Karpas-422 (cell line): ENCODE measurements at regions not wholly inside any gene's neighbourhood (a gene's known extent, or its start where the extent isn't known, plus 50 kb on each side); places are given as distances from the start of the nearest gene placed in this dataset.
"Not testable (repeated sequence)": the region's sequence is repeated elsewhere in the genome, so short reads cannot be mapped to it uniquely, and the experiment has no call there.

Experiments used
- DNase-seq: peaks from one replicate; pipeline ENCODE4 v3.0.0-alpha.2; 2015
- H2AFZ ChIP-seq: fragments of 200-600 bp; sonication (generic); 2 replicates; pipeline ENCODE4 v1.6.1; 2014; ENCODE audit warnings: antibody characterized with exemption, low read length, mixed read lengths
- H3K27ac ChIP-seq: fragments of 200-600 bp; sonication (generic); 2 replicates; pipeline ENCODE4 v1.5.1; 2014; ENCODE audit warnings: mild to moderate bottlenecking, low read length, moderate library complexity
- H3K27me3 ChIP-seq: fragments of 200-600 bp; sonication (generic); 2 replicates; pipeline ENCODE4 v1.6.1; 2014; ENCODE audit warnings: low read length, mixed read lengths
- H3K36me3 ChIP-seq: fragments of 200-600 bp; sonication (generic); 2 replicates; pipeline ENCODE4 v1.6.1; 2014; ENCODE audit warnings: low read length, mixed read lengths; ENCODE audit not compliant: insufficient read depth
- H3K4me1 ChIP-seq: fragments of 200-600 bp; sonication (generic); 2 replicates; pipeline ENCODE4 v1.6.1; 2014; ENCODE audit warnings: mild to moderate bottlenecking, low read length, mixed read lengths
- H3K4me2 ChIP-seq: fragments of 200-600 bp; sonication (generic); 2 replicates; pipeline ENCODE4 v1.6.1; 2014; ENCODE audit warnings: low read length, low read depth, mild to moderate bottlenecking; ENCODE audit not compliant: poor library complexity, severe bottlenecking
- H3K4me3 ChIP-seq: fragments of 200-600 bp; sonication (generic); 2 replicates; pipeline ENCODE4 v1.5.1; 2014; ENCODE audit warnings: mild to moderate bottlenecking, antibody characterized with exemption, low read length, mixed read lengths
- H3K79me2 ChIP-seq: fragments of 200-600 bp; sonication (generic); 2 replicates; pipeline ENCODE4 v1.6.1; 2014; ENCODE audit warnings: mild to moderate bottlenecking, low read length, mixed read lengths
- H3K9ac ChIP-seq: fragments of 200-600 bp; sonication (generic); 2 replicates; pipeline ENCODE4 v1.6.0; 2014; ENCODE audit warnings: low read length
- H3K9me2 ChIP-seq: fragments of 200-600 bp; sonication (generic), shearing (Covaris generic); replicated peaks from 2 replicates; pipeline ENCODE4 v1.6.0; 2014; ENCODE audit warnings: mild to moderate bottlenecking, low read length, moderate library complexity; ENCODE audit not compliant: insufficient read depth
- H3K9me3 ChIP-seq: fragments of 300-700, 200-600 bp; sonication (generic); 2 replicates; pipeline ENCODE4 v1.6.1; 2014; ENCODE audit warnings: low read length, mixed read lengths
- H4K20me1 ChIP-seq: fragments of 200-600 bp; sonication (generic); 2 replicates; pipeline ENCODE4 v1.6.1; 2014; ENCODE audit warnings: mild to moderate bottlenecking, antibody characterized with exemption, low read length, low read depth; ENCODE audit not compliant: insufficient read depth

DNA sequence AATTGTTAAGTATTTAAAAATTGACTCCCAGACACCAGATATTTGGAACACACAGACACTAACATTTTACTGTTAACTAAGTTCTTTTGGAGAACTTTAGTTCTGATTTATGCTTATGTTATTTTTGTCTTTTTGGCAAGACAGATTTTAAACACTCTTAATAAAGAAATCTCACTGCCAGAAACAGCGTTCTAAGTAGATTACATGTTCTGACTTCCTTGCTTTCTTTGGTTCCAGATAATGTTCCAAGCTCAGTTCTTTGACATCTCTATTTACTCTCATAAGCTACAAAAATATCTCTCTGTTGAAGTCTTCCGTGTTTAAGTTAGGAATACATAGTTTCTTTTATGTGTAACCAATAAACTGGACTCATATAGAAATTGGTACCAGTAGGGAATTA lies 1699.6 kb downstream of the OTOL1 start:
- Histone ChIP-seq H4K20me1 (no peaks in the 10 kb centered on the region), H3K4me1 (no peaks in the 10 kb centered on the region), H3K9me2 (no peaks in the 10 kb centered on the region), H2AFZ (no peak overlapping the region), H3K9ac (no peak overlapping the region), H3K79me2 (no peaks in the 10 kb centered on the region), H3K27ac (no peak overlapping the region), H3K9me3 (peaks cover 22% of the 10 kb centered on the region), H3K4me3 (no peak overlapping the region), H3K27me3 (no peaks in the 10 kb centered on the region), H3K36me3 (no peaks in the 10 kb centered on the region), H3K4me2 (no peak overlapping the region)
- no peak for DNase-seq

DNA sequence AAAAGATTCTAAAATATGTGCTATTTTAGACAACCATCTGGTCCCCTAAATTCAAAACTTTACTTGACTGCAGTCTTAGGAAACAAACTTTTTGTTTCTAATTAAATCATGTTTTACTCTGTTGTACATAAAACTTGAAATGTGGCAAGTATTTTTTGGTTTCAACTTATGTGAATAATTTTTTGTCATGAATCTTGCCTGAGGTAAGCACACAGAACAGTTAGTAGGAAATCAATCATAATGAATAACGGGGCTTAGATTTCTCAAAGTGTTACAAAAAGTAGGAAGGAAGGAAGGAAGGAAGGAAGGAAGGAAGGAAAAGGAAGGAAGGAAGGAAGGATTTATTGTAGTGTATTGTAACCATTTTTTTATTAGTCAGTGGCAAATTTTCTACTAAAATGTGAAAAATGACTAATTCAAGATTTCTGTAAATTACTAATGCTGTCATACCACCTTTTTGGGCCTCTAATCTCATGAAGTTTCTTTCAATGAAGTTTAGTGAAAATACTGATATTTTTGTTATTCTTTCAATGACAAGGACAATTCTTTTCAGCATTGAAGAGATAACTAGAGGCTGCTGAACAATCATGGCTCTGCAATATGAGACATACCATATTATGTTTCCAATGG lies 1689.2 kb downstream of the OTOL1 start:
- no peaks in the 10 kb centered on the region for H3K27me3 ChIP-seq
- H4K20me1 ChIP-seq = no peaks in the 10 kb centered on the region
- no peaks in the 10 kb centered on the region for H3K4me1 ChIP-seq
- H3K79me2 ChIP-seq = no peaks in the 10 kb centered on the region
- peaks cover 45% of the 10 kb centered on the region for H3K9me3 ChIP-seq
- no peak for DNase-seq
- no peak overlapping the region for H3K4me3 ChIP-seq
- H3K4me2 ChIP-seq = no peak overlapping the region
- H2AFZ ChIP-seq = no peak overlapping the region
- no peak overlapping the region for H3K27ac ChIP-seq
- no peaks in the 10 kb centered on the region for H3K36me3 ChIP-seq
- H3K9me2 ChIP-seq = no peaks in the 10 kb centered on the region
- no peak overlapping the region for H3K9ac ChIP-seq

DNA sequence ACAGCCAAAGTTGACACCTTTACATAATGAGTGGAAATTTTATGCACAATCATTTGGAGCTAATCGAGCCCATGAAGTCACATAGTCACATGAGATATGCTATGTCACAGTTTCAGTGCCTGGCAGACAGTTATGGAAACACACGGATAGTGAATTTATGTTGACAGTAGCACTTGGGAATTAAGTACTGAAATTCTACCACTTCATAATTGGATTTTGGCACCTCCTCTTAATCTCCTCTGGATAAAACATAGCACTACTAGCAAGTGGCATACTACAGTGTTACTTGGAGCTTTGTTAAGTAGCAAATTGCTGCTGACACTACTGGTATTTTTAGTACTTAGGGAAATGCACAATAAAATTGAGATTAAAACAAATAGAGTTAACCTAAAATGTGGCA lies 1679.4 kb downstream of the OTOL1 start:
- Histone ChIP-seq H3K9me2 (no peaks in the 10 kb centered on the region), H3K79me2 (no peaks in the 10 kb centered on the region), H2AFZ (no peak overlapping the region), H3K4me3 (no peak overlapping the region), H3K27ac (no peak overlapping the region), H3K9ac (no peak overlapping the region), H4K20me1 (no peaks in the 10 kb centered on the region), H3K4me1 (no peaks in the 10 kb centered on the region), H3K4me2 (no peak overlapping the region), H3K36me3 (no peaks in the 10 kb centered on the region), H3K9me3 (peaks cover 28% of the 10 kb centered on the region), H3K27me3 (no peaks in the 10 kb centered on the region)
- DNase-seq = no peak

DNA sequence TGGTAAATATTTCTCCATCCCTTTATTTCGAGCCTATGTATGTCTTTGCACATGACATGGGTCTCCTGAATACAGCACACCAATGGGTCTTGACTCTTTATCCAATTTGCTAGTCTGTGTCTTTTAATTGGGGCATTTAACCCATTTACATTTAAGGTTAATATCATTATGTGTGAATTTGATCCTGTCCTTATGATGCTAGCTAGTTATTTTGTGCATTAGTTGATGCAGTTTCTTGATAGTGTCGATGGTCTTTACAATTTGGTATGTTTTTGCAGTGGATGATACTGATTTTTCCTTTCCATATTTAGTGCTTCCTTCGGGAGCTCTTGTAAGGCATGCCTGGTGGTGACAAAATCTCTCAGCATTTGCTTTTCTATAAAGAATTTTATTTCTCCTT lies 1675.9 kb downstream of the OTOL1 start:
- H3K9me3 ChIP-seq = peaks cover 28% of the 10 kb centered on the region
- H4K20me1 ChIP-seq, H3K36me3 ChIP-seq, H3K9ac ChIP-seq, H3K79me2 ChIP-seq, DNase-seq, H3K4me3 ChIP-seq, H3K4me2 ChIP-seq, H3K27ac ChIP-seq, H2AFZ ChIP-seq, H3K9me2 ChIP-seq, H3K27me3 ChIP-seq, H3K4me1 ChIP-seq: not testable (repeated sequence)

DNA sequence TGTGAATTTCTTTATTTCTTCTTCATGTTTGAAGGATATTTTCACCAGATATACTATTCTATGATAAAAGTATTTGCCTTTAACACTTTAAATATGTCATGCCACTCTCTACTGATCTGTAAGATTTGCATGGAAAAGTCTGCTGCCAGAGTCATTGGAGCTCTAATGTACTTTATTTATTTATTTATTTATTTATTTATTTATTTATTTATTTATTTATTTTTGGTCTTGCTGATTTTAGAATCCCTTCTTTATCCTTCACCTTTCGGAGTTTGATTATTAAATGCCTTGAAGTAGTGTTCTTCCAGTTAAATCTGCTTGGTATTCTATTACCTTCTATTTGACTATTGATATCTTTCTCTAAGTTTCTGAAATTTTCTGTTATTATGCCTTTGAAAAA lies 1669.6 kb downstream of the OTOL1 start:
- Histone ChIP-seq H3K4me2 (no peak overlapping the region), H3K9me2 (no peaks in the 10 kb centered on the region), H3K4me3 (no peak overlapping the region), H3K27ac (no peak overlapping the region), H3K36me3 (no peaks in the 10 kb centered on the region), H3K9me3 (peaks cover 23% of the 10 kb centered on the region), H3K27me3 (no peaks in the 10 kb centered on the region), H3K4me1 (no peaks in the 10 kb centered on the region), H3K79me2 (no peaks in the 10 kb centered on the region), H4K20me1 (no peaks in the 10 kb centered on the region), H2AFZ (no peak overlapping the region), H3K9ac (no peak overlapping the region)
- DNase-seq = no peak

DNA sequence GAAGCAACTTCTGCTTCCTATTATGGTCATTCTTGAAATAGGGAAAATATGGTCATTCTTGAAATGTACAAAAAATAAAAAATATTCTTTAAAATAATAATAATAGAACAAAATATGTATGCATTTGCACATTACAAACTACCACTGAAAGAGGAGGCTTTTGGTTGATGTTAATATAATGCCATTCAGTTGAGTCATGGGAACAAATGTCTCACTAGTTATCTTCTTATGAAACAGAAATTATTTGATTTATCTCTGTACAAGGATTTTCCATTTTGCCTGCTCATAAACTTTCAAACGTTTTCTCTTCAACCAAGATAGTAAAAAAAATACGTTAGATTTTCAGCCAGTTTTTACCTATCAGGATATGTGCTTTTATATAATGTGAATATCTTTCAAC lies 1662.7 kb downstream of the OTOL1 start:
- H3K4me1 ChIP-seq = no peaks in the 10 kb centered on the region
- no peaks in the 10 kb centered on the region for H3K9me2 ChIP-seq
- H3K27me3 ChIP-seq = no peaks in the 10 kb centered on the region
- no peak overlapping the region for H3K4me2 ChIP-seq
- H3K9me3 ChIP-seq = peaks cover 15% of the 10 kb centered on the region
- no peaks in the 10 kb centered on the region for H4K20me1 ChIP-seq
- H3K79me2 ChIP-seq = no peaks in the 10 kb centered on the region
- DNase-seq = no peak
- no peak overlapping the region for H2AFZ ChIP-seq
- H3K27ac ChIP-seq = no peak overlapping the region
- no peak overlapping the region for H3K4me3 ChIP-seq
- no peaks in the 10 kb centered on the region for H3K36me3 ChIP-seq
- H3K9ac ChIP-seq = no peak overlapping the region

DNA sequence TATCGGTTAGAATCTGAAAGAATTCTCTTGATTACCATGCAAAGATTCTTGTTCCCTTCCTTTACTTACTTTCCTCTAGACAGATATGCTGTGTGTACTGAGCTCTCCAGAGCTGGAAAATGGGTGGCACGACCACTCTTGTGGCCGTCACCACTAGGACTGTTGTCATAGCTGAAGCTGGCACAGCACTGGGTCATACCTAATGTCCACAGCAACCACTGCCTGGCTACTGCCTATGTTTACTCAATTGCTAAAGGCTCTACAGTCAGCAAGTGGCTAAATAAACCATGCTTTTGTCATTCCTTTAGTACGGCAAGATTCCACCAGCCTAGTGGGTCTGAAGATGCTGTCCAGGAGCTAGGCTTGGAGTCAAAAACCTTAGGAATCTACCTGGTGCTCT lies 1643.0 kb downstream of the OTOL1 start:
- no peaks in the 10 kb centered on the region for H3K27me3 ChIP-seq
- H3K27ac ChIP-seq = no peak overlapping the region
- H3K4me3 ChIP-seq = no peak overlapping the region
- no peaks in the 10 kb centered on the region for H3K79me2 ChIP-seq
- H4K20me1 ChIP-seq = no peaks in the 10 kb centered on the region
- H3K9me3 ChIP-seq = peaks cover 23% of the 10 kb centered on the region
- H2AFZ ChIP-seq = no peak overlapping the region
- DNase-seq = no peak
- no peak overlapping the region for H3K4me2 ChIP-seq
- H3K9ac ChIP-seq = no peak overlapping the region
- no peaks in the 10 kb centered on the region for H3K9me2 ChIP-seq
- no peaks in the 10 kb centered on the region for H3K36me3 ChIP-seq
- H3K4me1 ChIP-seq = no peaks in the 10 kb centered on the region

DNA sequence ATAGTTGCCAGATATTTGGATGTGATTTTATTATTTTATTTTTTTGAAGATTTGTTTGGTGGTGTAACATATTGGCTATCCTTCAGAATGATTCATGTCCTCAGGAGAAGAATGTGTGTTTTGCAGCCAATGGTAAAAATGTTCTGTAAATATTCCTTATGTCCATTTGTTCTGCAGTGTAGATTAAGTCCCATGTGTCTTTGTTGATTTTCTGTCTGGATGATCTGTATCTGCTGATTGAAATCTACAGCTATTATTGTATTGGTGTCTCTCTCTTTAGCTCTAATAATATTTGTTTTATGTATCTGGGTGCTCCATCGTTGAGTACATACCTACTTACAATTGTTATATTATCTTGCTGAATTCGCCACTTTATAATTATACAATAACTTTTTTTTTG lies 1641.7 kb downstream of the OTOL1 start:
- Histone ChIP-seq H3K4me3 (no peak overlapping the region), H3K9me2 (no peaks in the 10 kb centered on the region), H3K9ac (no peak overlapping the region), H3K36me3 (no peaks in the 10 kb centered on the region), H3K27ac (no peak overlapping the region), H3K79me2 (no peaks in the 10 kb centered on the region), H3K4me1 (no peaks in the 10 kb centered on the region), H3K27me3 (no peaks in the 10 kb centered on the region), H3K9me3 (peaks cover 23% of the 10 kb centered on the region), H2AFZ (no peak overlapping the region), H4K20me1 (no peaks in the 10 kb centered on the region), H3K4me2 (no peak overlapping the region)
- no peak for DNase-seq

DNA sequence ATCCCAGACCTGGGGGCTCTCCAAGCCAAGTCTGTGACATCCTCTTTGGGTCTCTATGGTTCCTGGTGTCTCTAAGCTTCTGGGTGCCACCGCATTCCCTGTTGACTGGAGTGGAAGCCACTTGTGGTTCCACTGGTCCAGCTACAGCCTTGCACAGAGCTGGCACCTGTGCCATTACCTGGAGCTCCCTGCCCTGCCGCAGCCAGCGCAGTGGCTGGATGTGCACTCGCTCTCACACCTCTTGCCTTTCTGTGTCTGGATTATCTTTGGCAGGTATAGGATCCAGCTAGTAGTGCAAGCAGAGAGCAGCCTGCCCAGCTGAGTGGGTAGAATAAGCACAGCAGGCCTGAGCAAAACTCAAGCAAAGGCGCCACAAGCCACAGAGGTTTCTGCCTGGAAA lies 1635.5 kb downstream of the OTOL1 start:
- no peaks in the 10 kb centered on the region for H3K79me2 ChIP-seq
- H3K4me1 ChIP-seq = no peaks in the 10 kb centered on the region
- H3K4me3 ChIP-seq = no peak overlapping the region
- H3K4me2 ChIP-seq = no peak overlapping the region
- no peaks in the 10 kb centered on the region for H4K20me1 ChIP-seq
- H3K9me2 ChIP-seq = no peaks in the 10 kb centered on the region
- no peak overlapping the region for H3K9ac ChIP-seq
- H3K9me3 ChIP-seq = peaks cover 10% of the 10 kb centered on the region
- no peak overlapping the region for H3K27ac ChIP-seq
- H3K36me3 ChIP-seq = no peaks in the 10 kb centered on the region
- H3K27me3 ChIP-seq = no peaks in the 10 kb centered on the region
- no peak overlapping the region for H2AFZ ChIP-seq
- DNase-seq = no peak
